H9 (cell line): ENCODE measurements at regions not wholly inside any gene's neighbourhood (a gene's known extent, or its start where the extent isn't known, plus 50 kb on each side); places are given as distances from the start of the nearest gene placed in this dataset.

Experiments used
- DNase-seq: peaks from one replicate; pipeline ENCODE4 v3.0.0-alpha.2; 2017
- H2AFZ ChIP-seq: one replicate; pipeline ENCODE4 v1.6.1; 2013; ENCODE audit warnings: mild to moderate bottlenecking, low read length, control low read depth, moderate library complexity
- H2AK5ac ChIP-seq: 2 replicates; pipeline ENCODE4 v1.6.1; 2013; ENCODE audit warnings: low read length, control low read depth, mixed read lengths; ENCODE audit not compliant: insufficient read length
- H2BK120ac ChIP-seq: one replicate; pipeline ENCODE4 v1.6.1; 2013; ENCODE audit warnings: low read depth, mild to moderate bottlenecking, low read length, control low read depth, inconsistent platforms; ENCODE audit not compliant: poor library complexity, severe bottlenecking
- H2BK12ac ChIP-seq: 2 replicates; pipeline ENCODE4 v1.6.1; 2013; ENCODE audit warnings: low read length, control low read depth, mixed read lengths, low read depth; ENCODE audit not compliant: insufficient read length
- H2BK15ac ChIP-seq: 2 replicates; pipeline ENCODE4 v1.6.1; 2013; ENCODE audit warnings: low read depth, low read length, control low read depth
- H2BK20ac ChIP-seq: one replicate; pipeline ENCODE4 v1.6.1; 2013; ENCODE audit warnings: low read depth, mild to moderate bottlenecking, low read length, control low read depth, inconsistent platforms; ENCODE audit not compliant: poor library complexity, severe bottlenecking
- H2BK5ac ChIP-seq: 2 replicates; pipeline ENCODE4 v1.6.1; 2013; ENCODE audit warnings: low read length, control low read depth, mixed read lengths; ENCODE audit not compliant: insufficient read length
- H3K14ac ChIP-seq: 2 replicates; pipeline ENCODE4 v1.6.1; 2013; ENCODE audit warnings: low read length, control low read depth; ENCODE audit not compliant: insufficient read depth
- H3K18ac ChIP-seq: 2 replicates; pipeline ENCODE4 v1.6.1; 2013; ENCODE audit warnings: low read depth, mild to moderate bottlenecking, mixed read lengths, low read length, control low read depth; ENCODE audit not compliant: insufficient read length
- H3K23ac ChIP-seq: 2 replicates; pipeline ENCODE4 v1.6.1; 2013; ENCODE audit warnings: low read length, control low read depth, mixed read lengths, low read depth; ENCODE audit not compliant: insufficient read length
- H3K23me2 ChIP-seq: 2 replicates; pipeline ENCODE4 v1.6.1; 2013; ENCODE audit warnings: low read depth, mild to moderate bottlenecking, mixed read lengths, low read length, control low read depth; ENCODE audit not compliant: insufficient read length, poor library complexity, severe bottlenecking
- H3K27ac ChIP-seq: 2 replicates; pipeline ENCODE4 v1.5.1; 2013; ENCODE audit warnings: low read length, control low read depth, mixed read lengths, low read depth; ENCODE audit not compliant: insufficient read length
- H3K27me3 ChIP-seq: 2 replicates; pipeline ENCODE4 v1.6.1; 2013; ENCODE audit warnings: low read length, control low read depth, inconsistent platforms; ENCODE audit not compliant: insufficient read depth
- H3K4ac ChIP-seq: 2 replicates; pipeline ENCODE4 v1.6.1; 2013; ENCODE audit warnings: low read depth, mild to moderate bottlenecking, control low read depth, inconsistent platforms, low read length, moderate library complexity
- H3K4me1 ChIP-seq: 2 replicates; pipeline ENCODE4 v1.6.1; 2013; ENCODE audit warnings: low read length, control low read depth, inconsistent platforms; ENCODE audit not compliant: insufficient read depth
- H3K4me2 ChIP-seq: 2 replicates; pipeline ENCODE4 v1.6.1; 2013; ENCODE audit warnings: low read length, control low read depth, mixed read lengths; ENCODE audit not compliant: insufficient read length, insufficient read depth
- H3K56ac ChIP-seq: 2 replicates; pipeline ENCODE4 v1.6.1; 2013; ENCODE audit warnings: low read depth, mild to moderate bottlenecking, mixed read lengths, low read length, control low read depth; ENCODE audit not compliant: insufficient read length
- H3K79me1 ChIP-seq: 2 replicates; pipeline ENCODE4 v1.6.1; 2013; ENCODE audit warnings: low read depth, mild to moderate bottlenecking, moderate library complexity, low read length, control low read depth, inconsistent platforms; ENCODE audit not compliant: insufficient read depth, poor library complexity, severe bottlenecking
- H3K79me2 ChIP-seq: 2 replicates; pipeline ENCODE4 v1.6.1; 2013; ENCODE audit warnings: low read length, control low read depth, inconsistent platforms; ENCODE audit not compliant: insufficient read depth
- H3K9ac ChIP-seq: 2 replicates; pipeline ENCODE4 v1.6.1; 2013; ENCODE audit warnings: low read length, control low read depth, mixed read lengths; ENCODE audit not compliant: insufficient read length; ENCODE audit errors: extremely low read depth
- H3K9me3 ChIP-seq: one replicate; pipeline ENCODE4 v1.6.1; 2013; ENCODE audit warnings: low read depth, low read length, inconsistent platforms; ENCODE audit not compliant: control insufficient read depth
- H3T11ph ChIP-seq: one replicate; pipeline ENCODE4 v1.6.1; 2013; ENCODE audit warnings: mild to moderate bottlenecking, low read length, control low read depth, inconsistent platforms
- H4K20me1 ChIP-seq: one replicate; pipeline ENCODE4 v1.6.1; 2013; ENCODE audit not compliant: control insufficient read depth, insufficient read length, insufficient read depth
- H4K5ac ChIP-seq: 2 replicates; pipeline ENCODE4 v1.6.1; 2013; ENCODE audit warnings: low read depth, mild to moderate bottlenecking, mixed read lengths, low read length, control low read depth; ENCODE audit not compliant: insufficient read length
- H4K8ac ChIP-seq: replicated peaks from 2 replicates; pipeline ENCODE4 v1.6.1; 2013; ENCODE audit warnings: low read length, control low read depth, mixed read lengths, low read depth; ENCODE audit not compliant: insufficient read length
- H4K91ac ChIP-seq: 2 replicates; pipeline ENCODE4 v1.6.1; 2013; ENCODE audit warnings: low read depth, mild to moderate bottlenecking, moderate library complexity, mixed read lengths, low read length, control low read depth; ENCODE audit not compliant: insufficient read length
- H3K27ac Mint-ChIP-seq, 3 experiments: 2 replicates in 2 of 3; 3 replicates in 1 of 3; pipeline ENCODE4 v1.8.0; 2020 to 2021; ENCODE audit warnings: mixed read lengths in 3 of 3, mild to moderate bottlenecking in 1 of 3, moderate library complexity in 1 of 3
- H3K27me3 Mint-ChIP-seq: 2 replicates; pipeline ENCODE4 v1.8.0; 2021; ENCODE audit warnings: low read depth, mild to moderate bottlenecking, moderate library complexity, mixed read lengths
- H3K36me3 Mint-ChIP-seq, 3 experiments: 2 replicates in 2 of 3; 3 replicates in 1 of 3; pipeline ENCODE4 v1.8.0; 2020 to 2021; ENCODE audit warnings: low read depth in 3 of 3, mixed read lengths in 3 of 3; ENCODE audit not compliant: insufficient read depth in 1 of 3
- H3K4me1 Mint-ChIP-seq, 2 experiments: 2 replicates each; pipeline ENCODE4 v1.8.0; 2020; ENCODE audit warnings: mixed read lengths in 2 of 2
- H3K4me3 Mint-ChIP-seq, 2 experiments: 2 replicates in 1 of 2; 3 replicates in 1 of 2; pipeline ENCODE4 v1.8.0; 2020 to 2021; ENCODE audit warnings: mild to moderate bottlenecking in 2 of 2, mixed read lengths in 2 of 2, moderate library complexity in 1 of 2
- H3K9me3 Mint-ChIP-seq, 2 experiments: 2 replicates in 1 of 2; 3 replicates in 1 of 2; pipeline ENCODE4 v1.8.0; 2020; ENCODE audit warnings: mild to moderate bottlenecking in 2 of 2, mixed read lengths in 2 of 2, moderate library complexity in 1 of 2
- CTCF ChIP-seq: fragments of 200-600 bp; sonication (generic); conservative IDR thresholded peaks from 3 replicates; pipeline ENCODE4 v1.8.0; 2021; ENCODE audit warnings: antibody characterized with exemption, mild to moderate bottlenecking
- WGBS: extraction: QIAGEN DNeasy Blood & Tissue Kit; methylation state at CpG from one replicate; pipeline ENCODE4 v1.1.7; 2013; ENCODE audit warnings: missing lambda C conversion rate, low lambda C conversion rate, mixed read lengths; ENCODE audit not compliant: insufficient read length; ENCODE audit errors: extremely low coverage; 5-methylcytosine and 5-hydroxymethylcytosine counted together

- H3K4me1 ChIP-seq = peaks cover 7% of the 10 kb centered on the region; the same call in 1 of the 2 replicates
- no peak overlapping the region for H4K91ac ChIP-seq
- DNase-seq = no peak
- no peak overlapping the region for H2BK15ac ChIP-seq
- peaks cover 47 to 50% of the 10 kb centered on the region in 2 experiments for H3K4me1 Mint-ChIP-seq
- no peaks in the 10 kb centered on the region for H3K79me1 ChIP-seq
- no peak overlapping the region for H3K9ac ChIP-seq
- WGBS = no CpG with 5 or more reads among the region's 5 CpGs
- no peak overlapping the region for H2BK120ac ChIP-seq
- H3K4me2 ChIP-seq = no peak overlapping the region
- peak overlapping the region; percentile 58 for H2AFZ ChIP-seq
- H3K4me3 Mint-ChIP-seq = no peak overlapping the region
- peaks cover 0 to 2% of the 10 kb centered on the region in 2 experiments; a peak in 1 of 5 replicates for H3K9me3 Mint-ChIP-seq
- H3K4ac ChIP-seq = no peak overlapping the region
- no peaks in the 10 kb centered on the region for H4K20me1 ChIP-seq
- H2BK12ac ChIP-seq = no peak overlapping the region
- peaks cover 0 to 17% (median 0%) of the 10 kb centered on the region in 3 experiments; a peak in 4 of 7 replicates for H3K36me3 Mint-ChIP-seq
- no peak overlapping the region for H3T11ph ChIP-seq
- H3K27me3 Mint-ChIP-seq = no peaks in the 10 kb centered on the region; the same call in 1 of the 2 replicates
- no peak overlapping the region for H4K8ac ChIP-seq
- no peak overlapping the region for H2BK5ac ChIP-seq
- no peak overlapping the region for H2BK20ac ChIP-seq
- no peak overlapping the region for H3K18ac ChIP-seq
- H3K14ac ChIP-seq = no peak overlapping the region
- no peak overlapping the region for H3K56ac ChIP-seq
- H2AK5ac ChIP-seq = no peak overlapping the region
- H3K23ac ChIP-seq = no peak overlapping the region
- H3K27me3 ChIP-seq = no peaks in the 10 kb centered on the region
- no peak overlapping the region for H3K27ac ChIP-seq
- H4K5ac ChIP-seq = peak overlapping the region; percentile 64
- no peaks in the 10 kb centered on the region for H3K9me3 ChIP-seq
- no peaks in the 10 kb centered on the region for H3K23me2 ChIP-seq
- H3K27ac Mint-ChIP-seq = peak overlapping the region in 2 of 3 experiments; percentile 52 to 59; a peak in 5 of 7 replicates
- TF ChIP-seq CTCF = no peak
- H3K79me2 ChIP-seq = no peaks in the 10 kb centered on the region
Measured at GRCh38 chr13:37201081-37201480, 95.6 kb upstream of the CSNK1A1L start.
